Hepatocyte (in vitro differentiated cells): ENCODE measurements at regions not wholly inside any gene's neighbourhood (a gene's known extent, or its start where the extent isn't known, plus 50 kb on each side); places are given as distances from the start of the nearest gene placed in this dataset.

Experiments used
- CTCF ChIP-seq: fragments of 200-600 bp; sonication (generic); IDR thresholded peaks from 2 replicates; pipeline ENCODE4 v1.5.1; 2016; ENCODE audit warnings: antibody characterized with exemption, mild to moderate bottlenecking; ENCODE audit not compliant: poor library complexity
- EZH2 ChIP-seq: fragments of 200-600 bp; sonication (generic); IDR thresholded peaks from 2 replicates; pipeline ENCODE4 v1.6.1; 2016; ENCODE audit warnings: antibody characterized with exemption, mild to moderate bottlenecking, borderline replicate concordance
- EZH2phosphoT487 ChIP-seq: fragments of 200-600 bp; sonication (generic); IDR thresholded peaks from one replicate; pipeline ENCODE4 v1.6.1; 2018; ENCODE audit warnings: antibody characterized with exemption, mild to moderate bottlenecking, low read depth, moderate library complexity; ENCODE audit not compliant: unreplicated experiment, severe bottlenecking

DNA sequence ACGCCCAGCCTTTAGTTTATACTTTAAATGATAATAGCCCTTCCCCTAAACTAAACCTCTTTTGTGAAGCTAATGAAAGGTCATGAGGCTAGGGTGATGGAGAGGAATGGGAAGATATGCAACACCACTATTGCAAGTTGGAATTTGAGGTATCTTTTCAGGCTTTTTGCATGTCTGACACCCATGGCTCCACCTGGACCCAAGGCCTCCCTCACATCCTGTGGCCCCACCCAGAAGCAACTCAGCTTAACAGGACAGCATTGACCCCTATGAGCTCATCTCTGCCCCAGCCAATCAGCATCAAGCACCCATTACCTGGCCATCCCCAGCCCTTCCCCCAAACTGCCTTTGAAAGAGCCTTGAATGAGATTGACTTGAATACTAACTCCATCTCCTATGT is 674.2 kb upstream of the NRP1 start:
- no peak for TF ChIP-seq CTCF
- no peak for TF ChIP-seq EZH2
- TF ChIP-seq EZH2phosphoT487: no peak
